ENCODE measurements at regions not wholly inside any gene's neighbourhood (a gene's known extent, or its start where the extent isn't known, plus 50 kb on each side); places are given as distances from the start of the nearest gene placed in this dataset.

GRCh38 chr11:39664023-39664422, 1795.4 kb downstream of the LRRC4C start:
- TF ChIP-seq, protein P1, sequence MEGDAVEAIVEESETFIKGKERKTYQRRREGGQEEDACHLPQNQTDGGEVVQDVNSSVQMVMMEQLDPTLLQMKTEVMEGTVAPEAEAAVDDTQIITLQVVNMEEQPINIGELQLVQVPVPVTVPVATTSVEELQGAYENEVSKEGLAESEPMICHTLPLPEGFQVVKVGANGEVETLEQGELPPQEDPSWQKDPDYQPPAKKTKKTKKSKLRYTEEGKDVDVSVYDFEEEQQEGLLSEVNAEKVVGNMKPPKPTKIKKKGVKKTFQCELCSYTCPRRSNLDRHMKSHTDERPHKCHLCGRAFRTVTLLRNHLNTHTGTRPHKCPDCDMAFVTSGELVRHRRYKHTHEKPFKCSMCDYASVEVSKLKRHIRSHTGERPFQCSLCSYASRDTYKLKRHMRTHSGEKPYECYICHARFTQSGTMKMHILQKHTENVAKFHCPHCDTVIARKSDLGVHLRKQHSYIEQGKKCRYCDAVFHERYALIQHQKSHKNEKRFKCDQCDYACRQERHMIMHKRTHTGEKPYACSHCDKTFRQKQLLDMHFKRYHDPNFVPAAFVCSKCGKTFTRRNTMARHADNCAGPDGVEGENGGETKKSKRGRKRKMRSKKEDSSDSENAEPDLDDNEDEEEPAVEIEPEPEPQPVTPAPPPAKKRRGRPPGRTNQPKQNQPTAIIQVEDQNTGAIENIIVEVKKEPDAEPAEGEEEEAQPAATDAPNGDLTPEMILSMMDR (IDR thresholded peaks at IDR 0.05; ENCODE audit: insufficient read depth, low read depth, low read length): no peak
- TF ChIP-seq EZH2 (IDR thresholded peaks at IDR 0.05; ENCODE audit: insufficient read depth, low read length): no peak
